Activated CD8-positive, alpha-beta T cell treated with anti-CD3 and anti-CD28 coated beads for 36 hours (primary cell): ENCODE measurements at regions not wholly inside any gene's neighbourhood (a gene's known extent, or its start where the extent isn't known, plus 50 kb on each side); places are given as distances from the start of the nearest gene placed in this dataset.

Experiments
- ATAC-seq: fragments of 200-7000 bp; cut with Tn5 transposase; one replicate; pipeline ENCODE4 v1.10.0; 2021; ENCODE audit warnings: mild to moderate bottlenecking, moderate library complexity
- CTCF ChIA-PET: fragments of 350-600 bp; sonication (Branson Sonifier 250); formaldehyde crosslinking; loops from one replicate; lab custom pipeline; 2021; ENCODE audit warnings: antibody characterized with exemption; lab: Charles Lee
- POLR2A ChIA-PET: fragments of 350-600 bp; sonication (Branson Sonifier 250); formaldehyde crosslinking; loops from one replicate; lab custom pipeline; 2021; ENCODE audit warnings: antibody characterized with exemption; lab: Charles Lee
- DNase-seq: peaks from one replicate; pipeline ENCODE4 v3.0.0-alpha.2; 2020
- H3K27ac Mint-ChIP-seq: one replicate; pipeline ENCODE4 v1.8.0; 2021; ENCODE audit warnings: mild to moderate bottlenecking, mixed read lengths
- H3K27me3 Mint-ChIP-seq: one replicate; pipeline ENCODE4 v1.8.0; 2021; ENCODE audit warnings: mixed read lengths
- H3K36me3 Mint-ChIP-seq: one replicate; pipeline ENCODE4 v1.8.0; 2021; ENCODE audit warnings: low read depth, mixed read lengths
- H3K4me1 Mint-ChIP-seq: one replicate; pipeline ENCODE4 v1.8.0; 2021; ENCODE audit warnings: low read depth, mixed read lengths
- H3K4me3 Mint-ChIP-seq: one replicate; pipeline ENCODE4 v1.8.0; 2021; ENCODE audit warnings: mild to moderate bottlenecking, moderate library complexity, mixed read lengths
- H3K9me3 Mint-ChIP-seq: one replicate; pipeline ENCODE4 v1.8.0; 2021; ENCODE audit warnings: mixed read lengths
- CTCF ChIP-seq: fragments of 200-600 bp; IDR thresholded peaks from one replicate; pipeline ENCODE4 v1.8.0; 2022; ENCODE audit warnings: antibody characterized with exemption, mild to moderate bottlenecking
- intact Hi-C: fragments of 100-400 bp; cut with micrococcal nuclease; formaldehyde crosslinking; loops from one replicate; pipeline ENCODE4 v1.10.0; 2022

- H3K27ac Mint-ChIP-seq, result no peak overlapping the region
- DNase-seq (no peak), ATAC-seq (no peak)
- H3K4me3 Mint-ChIP-seq, result no peak overlapping the region
- no peaks in the 10 kb centered on the region for H3K36me3 Mint-ChIP-seq
- no peak for TF ChIP-seq CTCF
- H3K4me1 Mint-ChIP-seq, result no peaks in the 10 kb centered on the region
- ChIA-PET POLR2A (no interaction called here), CTCF (no interaction called here)
- no peaks in the 10 kb centered on the region for H3K9me3 Mint-ChIP-seq
- intact Hi-C loops, result no loop called here
- no peaks in the 10 kb centered on the region for H3K27me3 Mint-ChIP-seq
Observed at GRCh38 chr4:148965080-148965479, 522.9 kb upstream of the NR3C2 start.

GRCh38 chr4:148964456-148964855 lies 522.2 kb upstream of the NR3C2 start:
- DNase-seq (no peak), ATAC-seq (no peak)
- ChIA-PET CTCF (no interaction called here), POLR2A (no interaction called here)
- Mint-ChIP-seq H3K4me3 (no peak overlapping the region), H3K36me3 (no peaks in the 10 kb centered on the region), H3K9me3 (no peaks in the 10 kb centered on the region), H3K27me3 (no peaks in the 10 kb centered on the region), H3K4me1 (no peaks in the 10 kb centered on the region), H3K27ac (no peak overlapping the region)
- intact Hi-C loops, result no loop called here
- no peak for TF ChIP-seq CTCF

GRCh38 chr4:148962539-148963290 lies 520.5 kb upstream of the NR3C2 start:
- no peak overlapping the region for H3K27ac Mint-ChIP-seq
- H3K4me1 Mint-ChIP-seq, result no peaks in the 10 kb centered on the region
- no peaks in the 10 kb centered on the region for H3K27me3 Mint-ChIP-seq
- no peaks in the 10 kb centered on the region for H3K36me3 Mint-ChIP-seq
- H3K4me3 Mint-ChIP-seq, result no peak overlapping the region
- ChIA-PET POLR2A (no interaction called here), CTCF (no interaction called here)
- ATAC-seq (no peak), DNase-seq (no peak)
- no peaks in the 10 kb centered on the region for H3K9me3 Mint-ChIP-seq
- TF ChIP-seq CTCF, result no peak
- intact Hi-C loops, result no loop called here

- TF ChIP-seq CTCF, result no peak
- no peak for DNase-seq
- intact Hi-C loops, result no loop called here
- H3K36me3 Mint-ChIP-seq, result no peaks in the 10 kb centered on the region
- CTCF ChIA-PET, result no interaction called here
- no peaks in the 10 kb centered on the region for H3K4me1 Mint-ChIP-seq
- POLR2A ChIA-PET, result no interaction called here
- no peak overlapping the region for H3K4me3 Mint-ChIP-seq
- H3K27me3 Mint-ChIP-seq, result no peaks in the 10 kb centered on the region
- ATAC-seq, result no peak
- H3K27ac Mint-ChIP-seq, result no peak overlapping the region
- no peaks in the 10 kb centered on the region for H3K9me3 Mint-ChIP-seq
Observed at GRCh38 chr4:148961526-148961925, 519.3 kb upstream of the NR3C2 start.

DNA sequence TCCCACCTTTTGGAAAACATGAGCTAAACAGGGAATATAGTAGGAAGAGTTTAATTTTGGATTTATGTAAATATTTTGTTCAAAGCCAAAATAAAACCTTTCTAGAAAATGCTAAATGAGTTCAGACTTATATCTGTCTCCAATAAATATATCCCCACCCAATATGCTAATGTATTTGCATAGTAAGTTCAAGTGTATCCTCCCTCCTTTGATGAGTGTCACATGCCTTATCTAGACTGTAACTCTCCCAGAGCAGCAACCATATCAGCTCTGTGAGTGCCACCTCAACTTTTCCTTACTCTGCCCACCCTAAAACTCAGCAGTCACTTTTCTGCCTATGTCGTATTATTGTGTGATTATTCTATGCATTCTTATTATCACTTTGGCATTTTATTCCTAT lies 516.1 kb upstream of the NR3C2 start:
- Mint-ChIP-seq H3K36me3 (no peaks in the 10 kb centered on the region), H3K9me3 (no peaks in the 10 kb centered on the region), H3K4me1 (no peaks in the 10 kb centered on the region), H3K4me3 (no peak overlapping the region), H3K27ac (no peak overlapping the region), H3K27me3 (no peaks in the 10 kb centered on the region)
- intact Hi-C loops, result no loop called here
- DNase-seq (no peak), ATAC-seq (no peak)
- CTCF ChIA-PET, result no interaction called here
- POLR2A ChIA-PET, result no interaction called here
- TF ChIP-seq CTCF, result no peak
